GM19463 (cell line): ENCODE measurements at regions not wholly inside any gene's neighbourhood (a gene's known extent, or its start where the extent isn't known, plus 50 kb on each side); places are given as distances from the start of the nearest gene placed in this dataset.
"Not testable (repeated sequence)": the region's sequence is repeated elsewhere in the genome, so short reads cannot be mapped to it uniquely, and the experiment has no call there.

Experiments used
- ATAC-seq: cut with Tn5 transposase; IDR thresholded peaks from one replicate; pipeline ENCODE4 v1.9.1; 2021; ENCODE audit warnings: mild to moderate bottlenecking, moderate library complexity; ENCODE audit not compliant: unreplicated experiment

- ATAC-seq: no peak
These were observed 204.6 kb upstream of the FLRT2 start for GRCh38 chr14:85325134-85326017.

- no peak for ATAC-seq
These were observed 197.5 kb upstream of the FLRT2 start for GRCh38 chr14:85332401-85332800.

GRCh38 chr14:85333313-85333712, 196.6 kb upstream of the FLRT2 start:
- no peak for ATAC-seq

- no peak for ATAC-seq
These were observed 196.1 kb upstream of the FLRT2 start for GRCh38 chr14:85333841-85334240.

GRCh38 chr14:85334316-85334715, 195.6 kb upstream of the FLRT2 start:
- ATAC-seq: no peak

GRCh38 chr14:85336257-85336656, 193.7 kb upstream of the FLRT2 start:
- no peak for ATAC-seq

- ATAC-seq: no peak
These were observed 193.1 kb upstream of the FLRT2 start for GRCh38 chr14:85336817-85337216.

GRCh38 chr14:85338895-85339294, 191.0 kb upstream of the FLRT2 start:
- no peak for ATAC-seq

GRCh38 chr14:85342858-85343607, 186.9 kb upstream of the FLRT2 start:
- ATAC-seq: no peak

GRCh38 chr14:85344171-85344570, 185.8 kb upstream of the FLRT2 start:
- no peak for ATAC-seq

- ATAC-seq: no peak
These were observed 184.9 kb upstream of the FLRT2 start for GRCh38 chr14:85344847-85345570.

- no peak for ATAC-seq
These were observed 179.3 kb upstream of the FLRT2 start for GRCh38 chr14:85350667-85351066.

GRCh38 chr14:85352588-85352987, 177.4 kb upstream of the FLRT2 start:
- ATAC-seq: not testable (repeated sequence)

- no peak for ATAC-seq
These were observed 172.8 kb upstream of the FLRT2 start for GRCh38 chr14:85357120-85357519.

GRCh38 chr14:85358136-85358785, 171.7 kb upstream of the FLRT2 start:
- ATAC-seq: no peak

- ATAC-seq: no peak
These were observed 170.4 kb upstream of the FLRT2 start for GRCh38 chr14:85359505-85359904.

GRCh38 chr14:85363358-85363757, 166.6 kb upstream of the FLRT2 start:
- no peak for ATAC-seq

- ATAC-seq: no peak
These were observed 163.7 kb upstream of the FLRT2 start for GRCh38 chr14:85366226-85366625.

GRCh38 chr14:85380881-85381280, 149.1 kb upstream of the FLRT2 start:
- ATAC-seq: no peak

GRCh38 chr14:85382341-85382740, 147.6 kb upstream of the FLRT2 start:
- ATAC-seq: no peak

- ATAC-seq: no peak
These were observed 142.8 kb upstream of the FLRT2 start for GRCh38 chr14:85387181-85387580.
